GM12892 (cell line): ENCODE measurements at regions not wholly inside any gene's neighbourhood (a gene's known extent, or its start where the extent isn't known, plus 50 kb on each side); places are given as distances from the start of the nearest gene placed in this dataset.

Source experiments
- POLR2A ChIP-seq: IDR thresholded peaks from 2 replicates; pipeline ENCODE4 v1.6.1; 2011; ENCODE audit warnings: low read depth, low read length, control low read depth
- POLR2AphosphoS5 ChIP-seq: IDR thresholded peaks from 2 replicates; pipeline ENCODE4 v1.6.1; 2011; ENCODE audit warnings: low read depth, low read length, control low read depth

- TF ChIP-seq POLR2AphosphoS5 (no peak), POLR2A (no peak)
These were observed 180.5 kb downstream of the KITLG start for GRCh38 chr12:88399811-88400210.
